CD14-positive monocyte (primary cell): ENCODE measurements at regions not wholly inside any gene's neighbourhood (a gene's known extent, or its start where the extent isn't known, plus 50 kb on each side); places are given as distances from the start of the nearest gene placed in this dataset.

Experiments
- DNase-seq, 3 donors: peaks; one replicate each; pipeline ENCODE4 v3.0.0-alpha.2; 2011 to 2022
- H2AFZ ChIP-seq: 2 replicates; pipeline ENCODE4 v1.6.0; 2012; ENCODE audit warnings: mild to moderate bottlenecking, low read depth, low read length, inconsistent platforms; ENCODE audit not compliant: insufficient read depth, poor library complexity, severe bottlenecking
- H3K27ac ChIP-seq, 2 donors: 1 replicate in 1 of 2; 2 replicates in 1 of 2; pipeline ENCODE4 v1.5.1; 2012 to 2013; ENCODE audit warnings: low read length in 2 of 2, control low read depth in 1 of 2, inconsistent platforms in 1 of 2, low read depth in 1 of 2, mild to moderate bottlenecking in 1 of 2
- H3K27me3 ChIP-seq, 2 donors: one replicate each; pipeline versions ENCODE4 v1.6.0 to v1.6.1; 2011 to 2013; ENCODE audit warnings: low read length in 2 of 2; ENCODE audit not compliant: control insufficient read depth in 2 of 2, insufficient read depth in 2 of 2
- H3K36me3 ChIP-seq, 2 donors: replicated peaks in 1 of 2; 1 replicate in 1 of 2; 2 replicates in 1 of 2; pipeline versions ENCODE4 v1.5.1 to v1.6.1; 2012 to 2013; ENCODE audit warnings: low read length in 2 of 2, control low read depth in 1 of 2, inconsistent platforms in 1 of 2, mild to moderate bottlenecking in 1 of 2; ENCODE audit not compliant: insufficient read depth in 2 of 2, control insufficient read depth in 1 of 2
- H3K4me1 ChIP-seq, 2 donors: 1 replicate in 1 of 2; 2 replicates in 1 of 2; pipeline versions ENCODE4 v1.5.1 to v1.6.1; 2012 to 2013; ENCODE audit warnings: low read length in 2 of 2, control low read depth in 1 of 2, inconsistent platforms in 1 of 2, mild to moderate bottlenecking in 1 of 2, moderate library complexity in 1 of 2; ENCODE audit not compliant: insufficient read depth in 2 of 2, control insufficient read depth in 1 of 2
- H3K4me2 ChIP-seq: replicated peaks from 2 replicates; pipeline ENCODE3; 2012; ENCODE audit warnings: low read length, moderate library complexity, mild to moderate bottlenecking; ENCODE audit not compliant: poor library complexity, severe bottlenecking; ENCODE audit errors: extremely low read depth
- H3K4me3 ChIP-seq, 3 experiments: fragments of 200-600 bp in 1 of 3; sonication (generic) in 1 of 3; replicated peaks in 1 of 3; 1 replicate in 2 of 3; 2 replicates in 1 of 3; pipeline ENCODE4 v1.5.1; 2011 to 2013; ENCODE audit warnings: low read length in 3 of 3, mild to moderate bottlenecking in 3 of 3, control low read depth in 2 of 3, low read depth in 2 of 3, inconsistent platforms in 1 of 3, moderate library complexity in 1 of 3
- H3K79me2 ChIP-seq: 2 replicates; pipeline ENCODE4 v1.6.0; 2012; ENCODE audit warnings: mild to moderate bottlenecking, control low read depth, inconsistent platforms, low read length, moderate library complexity; ENCODE audit not compliant: insufficient read depth
- H3K9ac ChIP-seq: 2 replicates; pipeline ENCODE4 v1.6.0; 2017; ENCODE audit warnings: low read length, mild to moderate bottlenecking; ENCODE audit not compliant: insufficient read depth, poor library complexity, severe bottlenecking
- H3K9me3 ChIP-seq, 2 donors: replicated peaks in 1 of 2; 1 replicate in 1 of 2; 2 replicates in 1 of 2; pipeline versions ENCODE4 v1.5.1 to v1.6.1; 2012 to 2013; ENCODE audit warnings: low read length in 2 of 2, control low read depth in 1 of 2; ENCODE audit not compliant: control insufficient read depth in 1 of 2, insufficient read depth in 1 of 2
- H4K20me1 ChIP-seq: 2 replicates; pipeline ENCODE4 v1.6.0; 2012; ENCODE audit warnings: mild to moderate bottlenecking, low read length, control low read depth, moderate library complexity; ENCODE audit not compliant: insufficient read depth
- H3K27ac Mint-ChIP-seq, 7 donors: one replicate each; pipeline ENCODE4 v1.8.0; 2020; ENCODE audit warnings: mild to moderate bottlenecking in 7 of 7, mixed read lengths in 7 of 7, moderate library complexity in 6 of 7, inconsistent platforms in 2 of 7
- H3K27me3 Mint-ChIP-seq, 3 donors: one replicate each; pipeline ENCODE4 v1.8.0; 2021 to 2022; ENCODE audit warnings: low read depth in 3 of 3, mild to moderate bottlenecking in 3 of 3, mixed read lengths in 3 of 3, moderate library complexity in 3 of 3, inconsistent platforms in 1 of 3
- H3K36me3 Mint-ChIP-seq, 2 donors: one replicate each; pipeline ENCODE4 v1.8.0; 2020; ENCODE audit warnings: mixed read lengths in 2 of 2, inconsistent platforms in 1 of 2, mild to moderate bottlenecking in 1 of 2
- H3K4me1 Mint-ChIP-seq: one replicate; pipeline ENCODE4 v1.8.0; 2020; ENCODE audit warnings: mild to moderate bottlenecking, mixed read lengths
- H3K4me3 Mint-ChIP-seq, 2 donors: one replicate each; pipeline ENCODE4 v1.8.0; 2020; ENCODE audit warnings: mild to moderate bottlenecking in 2 of 2, mixed read lengths in 2 of 2, moderate library complexity in 1 of 2
- H3K9me3 Mint-ChIP-seq, 7 donors: one replicate each; pipeline ENCODE4 v1.8.0; 2020 to 2022; ENCODE audit warnings: mixed read lengths in 7 of 7, mild to moderate bottlenecking in 6 of 7, moderate library complexity in 6 of 7, inconsistent platforms in 2 of 7
- WGBS: methylation state at CpG from one replicate; pipeline ENCODE4 v1.1.5; 2013; ENCODE audit warnings: missing lambda C conversion rate; ENCODE audit not compliant: insufficient coverage; 5-methylcytosine and 5-hydroxymethylcytosine counted together
- intact Hi-C, 2 donors: fragments of 100-400 bp; cut with micrococcal nuclease; formaldehyde crosslinking; loops; one replicate each; pipeline versions ENCODE4 v1.15.0 to v1.15.1; 2023
- TF ChIP-seq, protein P1 (sequence below): fragments of 200-600 bp; IDR thresholded peaks from one replicate; pipeline ENCODE4 v1.8.0; 2022; ENCODE audit warnings: antibody characterized with exemption, mild to moderate bottlenecking

- no peak overlapping the region for H2AFZ ChIP-seq
- H3K27me3 Mint-ChIP-seq, result no peaks in the 10 kb centered on the region
- H3K9me3 Mint-ChIP-seq, result peaks cover 0 to 11% (median 2%) of the 10 kb centered on the region in 7 donors
- TF ChIP-seq, protein P1, sequence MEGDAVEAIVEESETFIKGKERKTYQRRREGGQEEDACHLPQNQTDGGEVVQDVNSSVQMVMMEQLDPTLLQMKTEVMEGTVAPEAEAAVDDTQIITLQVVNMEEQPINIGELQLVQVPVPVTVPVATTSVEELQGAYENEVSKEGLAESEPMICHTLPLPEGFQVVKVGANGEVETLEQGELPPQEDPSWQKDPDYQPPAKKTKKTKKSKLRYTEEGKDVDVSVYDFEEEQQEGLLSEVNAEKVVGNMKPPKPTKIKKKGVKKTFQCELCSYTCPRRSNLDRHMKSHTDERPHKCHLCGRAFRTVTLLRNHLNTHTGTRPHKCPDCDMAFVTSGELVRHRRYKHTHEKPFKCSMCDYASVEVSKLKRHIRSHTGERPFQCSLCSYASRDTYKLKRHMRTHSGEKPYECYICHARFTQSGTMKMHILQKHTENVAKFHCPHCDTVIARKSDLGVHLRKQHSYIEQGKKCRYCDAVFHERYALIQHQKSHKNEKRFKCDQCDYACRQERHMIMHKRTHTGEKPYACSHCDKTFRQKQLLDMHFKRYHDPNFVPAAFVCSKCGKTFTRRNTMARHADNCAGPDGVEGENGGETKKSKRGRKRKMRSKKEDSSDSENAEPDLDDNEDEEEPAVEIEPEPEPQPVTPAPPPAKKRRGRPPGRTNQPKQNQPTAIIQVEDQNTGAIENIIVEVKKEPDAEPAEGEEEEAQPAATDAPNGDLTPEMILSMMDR, result no peak
- no peak for DNase-seq
- intact Hi-C loops, result no loop called here
- H3K4me3 Mint-ChIP-seq, result no peak overlapping the region
- 80% methylated on average over 1 of the region's 2 CpGs for WGBS
- no peak overlapping the region for H3K27ac ChIP-seq
- H3K79me2 ChIP-seq, result no peaks in the 10 kb centered on the region
- no peak overlapping the region for H3K4me3 ChIP-seq
- no peaks in the 10 kb centered on the region for H3K36me3 Mint-ChIP-seq
- no peaks in the 10 kb centered on the region for H3K9me3 ChIP-seq
- H3K9ac ChIP-seq, result no peak overlapping the region
- no peaks in the 10 kb centered on the region for H3K36me3 ChIP-seq
- no peaks in the 10 kb centered on the region for H3K27me3 ChIP-seq
- no peaks in the 10 kb centered on the region for H3K4me1 Mint-ChIP-seq
- no peaks in the 10 kb centered on the region for H3K4me1 ChIP-seq
- H3K27ac Mint-ChIP-seq, result no peak overlapping the region
- H3K4me2 ChIP-seq, result no peak overlapping the region
- H4K20me1 ChIP-seq, result no peaks in the 10 kb centered on the region
These were observed 1144.7 kb upstream of the DDX18 start for GRCh38 chr2:116669782-116670181.

- H3K79me2 ChIP-seq, result no peaks in the 10 kb centered on the region
- Mint-ChIP-seq H3K36me3 (no peaks in the 10 kb centered on the region), H3K4me1 (no peaks in the 10 kb centered on the region), H3K4me3 (no peak overlapping the region), H3K9me3 (peaks cover 0 to 13% (median 3%) of the 10 kb centered on the region in 7 donors), H3K27me3 (no peaks in the 10 kb centered on the region), H3K27ac (no peak overlapping the region)
- no peak overlapping the region for H3K4me2 ChIP-seq
- no peaks in the 10 kb centered on the region for H3K36me3 ChIP-seq
- intact Hi-C loops, result no loop called here
- peaks cover 0 to 3% of the 10 kb centered on the region in 2 donors for H3K9me3 ChIP-seq
- no peaks in the 10 kb centered on the region for H4K20me1 ChIP-seq
- H3K27ac ChIP-seq, result no peak overlapping the region
- no peaks in the 10 kb centered on the region for H3K4me1 ChIP-seq
- H3K9ac ChIP-seq, result no peak overlapping the region
- H3K4me3 ChIP-seq, result no peak overlapping the region
- DNase-seq, result no peak
- TF ChIP-seq, protein P1, result no peak
- no peaks in the 10 kb centered on the region for H3K27me3 ChIP-seq
- H2AFZ ChIP-seq, result no peak overlapping the region
These were observed 1140.3 kb upstream of the DDX18 start for GRCh38 chr2:116674188-116674587.
